PC-3 (cell line): ENCODE measurements at regions not wholly inside any gene's neighbourhood (a gene's known extent, or its start where the extent isn't known, plus 50 kb on each side); places are given as distances from the start of the nearest gene placed in this dataset.

Experiments
- ATAC-seq: fragments of 200-7000 bp; cut with Tn5 transposase; 2 replicates; pipeline ENCODE4 v1.9.1; 2020; ENCODE audit warnings: mild to moderate bottlenecking, moderate library complexity
- BruUV-seq: library from RNA; stranded (reverse); fragments of 400-500 nt; replicated peaks from 2 replicates; lab custom pipeline; 2021; lab: Mats Ljungman, UMichigan
- CTCF ChIA-PET: fragments of 300-600 bp; sonication (Branson Sonifier 250); formaldehyde crosslinking; loops from one replicate; lab custom pipeline; 2022; ENCODE audit warnings: antibody characterized with exemption; lab: Charles Lee
- POLR2A ChIA-PET: fragments of 300-600 bp; sonication (Branson Sonifier 250); formaldehyde crosslinking; loops from one replicate; lab custom pipeline; 2022; ENCODE audit warnings: antibody characterized with exemption; ENCODE audit not compliant: unreplicated experiment; lab: Charles Lee
- DNase-seq: peaks from one replicate; pipeline ENCODE4 v3.0.0-alpha.2; 2015
- H2AFZ ChIP-seq: fragments of 300-600 bp; sonication (generic); 2 replicates; pipeline ENCODE4 v1.6.0; 2016; ENCODE audit warnings: antibody characterized with exemption, low read length
- H3F3A ChIP-seq: fragments of 300-600 bp; sonication (generic); one replicate; pipeline ENCODE4 v1.6.0; 2017; ENCODE audit warnings: antibody characterized with exemption, low read length, control low read depth, mild to moderate bottlenecking; ENCODE audit not compliant: unreplicated experiment
- H3K27ac ChIP-seq: fragments of 300-600 bp; sonication (generic); 2 replicates; pipeline ENCODE4 v1.5.1; 2016; ENCODE audit warnings: mild to moderate bottlenecking, low read length
- H3K27me3 ChIP-seq: fragments of 300-600 bp; sonication (generic); 2 replicates; pipeline ENCODE4 v1.6.1; 2016; ENCODE audit warnings: low read length, mixed read lengths
- H3K36me3 ChIP-seq: fragments of 300-600 bp; sonication (generic); 2 replicates; pipeline ENCODE4 v1.6.1; 2016; ENCODE audit warnings: low read depth, mixed run types, low read length, mixed read lengths
- H3K4me1 ChIP-seq: fragments of 300-600 bp; sonication (generic); 2 replicates; pipeline ENCODE4 v1.5.1; 2016; ENCODE audit warnings: low read length; ENCODE audit not compliant: insufficient read depth
- H3K4me2 ChIP-seq: fragments of 300-600 bp; sonication (generic); 2 replicates; pipeline ENCODE4 v1.6.0; 2016; ENCODE audit warnings: low read length
- H3K4me3 ChIP-seq: fragments of 300-600 bp; sonication (generic); 2 replicates; pipeline ENCODE4 v1.5.1; 2016; ENCODE audit warnings: mild to moderate bottlenecking, low read length, mixed read lengths
- H3K79me2 ChIP-seq: fragments of 300-600 bp; sonication (generic); 2 replicates; pipeline ENCODE4 v1.6.1; 2017; ENCODE audit warnings: low read length, mixed read lengths
- H3K9ac ChIP-seq: fragments of 300-600 bp; sonication (generic); 2 replicates; pipeline ENCODE4 v1.6.0; 2016; ENCODE audit warnings: mild to moderate bottlenecking, low read length
- H3K9me2 ChIP-seq: fragments of 300-600 bp; sonication (generic); replicated peaks from 2 replicates; pipeline ENCODE4 v1.6.1; 2016; ENCODE audit warnings: mixed run types, low read length, mixed read lengths
- H3K9me3 ChIP-seq: fragments of 300-600 bp; sonication (generic); 2 replicates; pipeline ENCODE4 v1.6.1; 2016; ENCODE audit warnings: low read length, mixed read lengths
- H4K20me1 ChIP-seq: fragments of 300-600 bp; sonication (generic); 2 replicates; pipeline ENCODE4 v1.6.1; 2016; ENCODE audit warnings: low read length, mixed read lengths
- CTCF ChIP-seq: fragments of 300-600 bp; sonication (generic); conservative IDR thresholded peaks from 2 replicates; pipeline ENCODE4 v1.5.1; 2017; ENCODE audit warnings: antibody characterized with exemption, low read depth, mild to moderate bottlenecking, low read length
- EZH2 ChIP-seq: fragments of 300-600 bp; sonication (generic); IDR thresholded peaks from one replicate; pipeline ENCODE4 v1.6.1; 2017; ENCODE audit warnings: antibody characterized with exemption, mild to moderate bottlenecking, low read length; ENCODE audit not compliant: unreplicated experiment
- EZH2phosphoT487 ChIP-seq: fragments of 300-600 bp; sonication (generic); IDR thresholded peaks from 2 replicates; pipeline ENCODE4 v1.6.1; 2018; ENCODE audit warnings: mild to moderate bottlenecking, antibody characterized with exemption, low read length, borderline replicate concordance
- intact Hi-C: fragments of 100-400 bp; cut with micrococcal nuclease; formaldehyde crosslinking; loops from 2 replicates; pipeline ENCODE4 v1.9.0; 2023

DNA sequence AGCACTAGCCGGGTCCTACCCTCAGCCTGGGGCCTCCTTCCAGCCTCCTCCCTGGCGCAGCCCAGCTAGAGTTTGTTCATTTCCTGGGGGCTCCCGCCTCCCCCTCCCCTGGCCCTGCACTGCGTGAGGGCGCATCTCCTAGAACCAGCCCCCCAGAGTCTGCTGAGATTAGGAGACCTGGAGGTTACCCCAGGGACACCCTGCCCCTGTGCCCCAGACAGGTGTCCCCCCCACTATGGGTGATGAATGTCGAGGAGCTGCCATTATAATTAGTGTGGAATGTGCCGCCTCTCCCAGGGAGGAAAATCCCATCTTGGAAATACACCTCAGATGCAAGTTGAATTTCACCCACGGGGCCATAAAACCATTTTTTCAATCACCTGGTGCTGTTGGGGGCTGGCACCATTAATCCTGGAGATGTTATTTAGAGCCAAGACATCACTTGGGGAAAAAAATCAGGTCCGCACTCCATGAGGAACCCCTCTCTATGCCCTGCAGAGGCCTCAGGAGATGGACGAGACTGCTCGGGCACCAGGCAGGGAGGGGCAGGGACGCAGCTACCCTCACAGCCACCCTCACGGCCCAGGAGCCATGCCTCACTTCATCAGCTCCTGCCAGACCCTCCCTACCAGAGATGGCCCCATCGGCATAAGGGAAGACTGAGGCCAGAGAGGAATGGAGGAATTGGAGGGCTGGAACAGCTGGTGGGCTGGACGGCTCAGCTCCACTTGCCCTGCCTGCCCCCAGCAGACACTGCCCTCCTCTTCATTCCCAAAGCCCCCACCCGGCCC is 197.5 kb downstream of the IGLL1 start:
- Histone ChIP-seq H3F3A (no peaks in the 10 kb centered on the region), H3K27ac (no peak overlapping the region), H3K4me2 (no peak overlapping the region), H3K4me3 (no peak overlapping the region), H3K79me2 (no peaks in the 10 kb centered on the region), H3K36me3 (no peaks in the 10 kb centered on the region), H3K4me1 (no peaks in the 10 kb centered on the region), H3K27me3 (no peaks in the 10 kb centered on the region), H3K9me2 (no peaks in the 10 kb centered on the region), H3K9me3 (no peaks in the 10 kb centered on the region), H2AFZ (no peak overlapping the region), H3K9ac (no peak overlapping the region), H4K20me1 (no peaks in the 10 kb centered on the region)
- TF ChIP-seq EZH2 (no peak), CTCF (no peak), EZH2phosphoT487 (no peak)
- no peak for DNase-seq
- intact Hi-C loops = loop anchor here (10.0 kb wide), 1 partner anchor 58 kb away; no protein-coding TSS in a partner anchor
- CTCF ChIA-PET = no interaction called here
- ATAC-seq = no peak
- POLR2A ChIA-PET = no interaction called here
- BruUV-seq = no TSS peak

DNA sequence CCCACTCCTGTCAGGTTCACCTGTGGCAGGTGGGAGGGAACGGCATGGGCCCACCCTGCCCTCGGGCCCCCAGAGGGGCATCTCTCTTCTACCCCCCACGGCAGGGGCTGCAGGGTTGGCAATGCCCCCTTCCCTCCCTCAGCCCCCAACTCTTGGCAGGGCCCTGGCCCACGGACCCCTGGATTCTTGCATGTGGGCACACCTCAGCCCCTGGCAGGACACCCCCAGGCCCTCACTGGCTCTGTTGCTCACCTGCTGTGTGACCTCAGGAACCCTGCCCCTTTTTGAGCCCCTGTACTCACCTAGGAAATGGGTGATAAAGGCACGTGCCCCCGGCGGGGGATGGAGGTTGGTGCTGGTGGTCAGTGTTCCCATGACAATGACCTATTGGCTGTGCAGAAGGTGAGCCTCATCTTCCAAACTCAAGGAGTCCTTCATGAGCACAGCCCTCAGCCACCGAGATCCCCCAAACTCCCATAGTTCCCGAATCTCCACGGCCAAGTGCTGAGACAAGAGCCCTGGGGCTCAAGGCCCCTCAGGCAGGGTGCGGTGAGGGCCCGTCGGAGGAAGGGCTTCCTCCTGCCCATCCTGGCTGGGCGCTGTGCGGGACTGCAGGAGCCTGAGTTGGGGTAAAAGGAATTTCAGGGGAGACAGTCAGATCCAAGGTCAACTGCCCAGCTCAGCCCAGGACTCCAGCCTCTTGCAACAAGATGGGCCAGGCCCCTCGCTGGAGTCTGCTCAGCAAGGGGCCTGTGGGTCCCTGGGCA is 198.2 kb downstream of the IGLL1 start:
- Histone ChIP-seq H3K27me3 (no peaks in the 10 kb centered on the region), H3K9me3 (no peaks in the 10 kb centered on the region), H2AFZ (no peak overlapping the region), H3K9ac (no peak overlapping the region), H3K4me2 (no peak overlapping the region), H3K36me3 (no peaks in the 10 kb centered on the region), H3K9me2 (no peaks in the 10 kb centered on the region), H3K79me2 (no peaks in the 10 kb centered on the region), H3K4me1 (no peaks in the 10 kb centered on the region), H3K27ac (no peak overlapping the region), H3F3A (no peaks in the 10 kb centered on the region), H4K20me1 (no peaks in the 10 kb centered on the region), H3K4me3 (no peak overlapping the region)
- ChIA-PET CTCF (no interaction called here), POLR2A (no interaction called here)
- ATAC-seq (no peak), DNase-seq (no peak)
- BruUV-seq = no TSS peak
- intact Hi-C loops = loop anchor here (10.0 kb wide), 1 partner anchor 57 kb away; no protein-coding TSS in a partner anchor
- TF ChIP-seq EZH2phosphoT487 (no peak), CTCF (no peak), EZH2 (no peak)

- H3K4me2 ChIP-seq = no peak overlapping the region
- DNase-seq (no peak), ATAC-seq (no peak)
- POLR2A ChIA-PET = no interaction called here
- H2AFZ ChIP-seq = no peak overlapping the region
- no TSS peak for BruUV-seq
- no peaks in the 10 kb centered on the region for H3K4me1 ChIP-seq
- no peaks in the 10 kb centered on the region for H3K9me3 ChIP-seq
- CTCF ChIA-PET = no interaction called here
- TF ChIP-seq EZH2phosphoT487 (no peak), CTCF (no peak), EZH2 (no peak)
- H3K9ac ChIP-seq = no peak overlapping the region
- no peaks in the 10 kb centered on the region for H3F3A ChIP-seq
- intact Hi-C loops = loop anchor here (10.0 kb wide), 1 partner anchor 56 kb away; no protein-coding TSS in a partner anchor
- H3K36me3 ChIP-seq = no peaks in the 10 kb centered on the region
- no peaks in the 10 kb centered on the region for H3K79me2 ChIP-seq
- no peaks in the 10 kb centered on the region for H3K27me3 ChIP-seq
- no peak overlapping the region for H3K4me3 ChIP-seq
- H3K9me2 ChIP-seq = no peaks in the 10 kb centered on the region
- no peaks in the 10 kb centered on the region for H4K20me1 ChIP-seq
- no peak overlapping the region for H3K27ac ChIP-seq
Observed at GRCh38 chr22:23380911-23381310, 199.2 kb downstream of the IGLL1 start.
